Right lobe of liver (tissue), 6 donors: ENCODE measurements at regions not wholly inside any gene's neighbourhood (a gene's known extent, or its start where the extent isn't known, plus 50 kb on each side); places are given as distances from the start of the nearest gene placed in this dataset.
A peak's percentile ranks its signal among the peaks of the same experiment; 100 is the strongest.

ENCODE experiments used
- ATAC-seq, 4 donors: fragments of 200-7000 bp; cut with Tn5 transposase; one replicate each; pipeline ENCODE4 v1.9.1; 2020; ENCODE audit warnings: mild to moderate bottlenecking in 4 of 4, moderate library complexity in 4 of 4
- DNase-seq, 3 donors: peaks; one replicate each; pipeline ENCODE4 v3.0.0-alpha.2; 2020
- H3K27ac ChIP-seq, 3 donors: fragments of 200-600 bp; one replicate each; pipeline ENCODE4 v1.8.0; 2022
- H3K27me3 ChIP-seq, 2 donors: fragments of 200-600 bp; one replicate each; pipeline ENCODE4 v1.8.0; 2022
- H3K36me3 ChIP-seq, 4 donors: fragments of 200-600 bp; sonication (generic) in 1 of 4; one replicate each; pipeline versions ENCODE4 v1.5.1 to v1.8.0; 2017 to 2022; ENCODE audit warnings: control low read depth in 1 of 4
- H3K4me1 ChIP-seq, 4 donors: fragments of 200-600 bp; sonication (generic) in 1 of 4; one replicate each; pipeline versions ENCODE4 v1.5.1 to v1.8.0; 2017 to 2022; ENCODE audit warnings: control low read depth in 1 of 4
- H3K4me3 ChIP-seq, 3 donors: fragments of 200-600 bp; one replicate each; pipeline ENCODE4 v1.8.0; 2022
- H3K9me3 ChIP-seq, 4 donors: fragments of 200-600 bp; sonication (generic) in 1 of 4; one replicate each; pipeline versions ENCODE4 v1.5.1 to v1.8.0; 2017 to 2022; ENCODE audit warnings: control low read depth in 1 of 4
- CTCF ChIP-seq, 4 donors: fragments of 200-600 bp in 3 of 4; fragments of 450-650 bp in 1 of 4; IDR thresholded peaks; one replicate each; pipeline versions ENCODE4 v1.5.1 to v1.8.0; 2016 to 2022; ENCODE audit warnings: antibody characterized with exemption in 4 of 4, mild to moderate bottlenecking in 2 of 4
- POLR2A ChIP-seq: fragments of 450-650 bp; IDR thresholded peaks from one replicate; pipeline ENCODE4 v1.6.1; 2017; ENCODE audit warnings: antibody characterized with exemption, mild to moderate bottlenecking
- WGBS: methylation state at CpG from one replicate; pipeline ENCODE4 v1.1.6; 2018; ENCODE audit warnings: low coverage, low lambda C conversion rate; ENCODE audit not compliant: insufficient coverage; ENCODE audit errors: missing lambda C conversion rate; 5-methylcytosine and 5-hydroxymethylcytosine counted together
- intact Hi-C, 2 donors: fragments of 100-400 bp; cut with DNase I; formaldehyde crosslinking; loops; one replicate each; pipeline versions ENCODE4 v1.11.2 to v1.14.1; 2022
- donor health status: DM: no; HTN: yes; CAD: no.
- donor health status: DM: no; HTN: no; CAD: no.
- donor health status: DM: no; HTN: no; CAD: no.
- donor health status: DM: no; HTN: yes; CAD: no.
- donor health status: DM: no; HTN: yes; CAD: no.

- no peak for TF ChIP-seq POLR2A
- TF ChIP-seq CTCF (IDR thresholded peaks at IDR 0.05), result no peak
- Histone ChIP-seq H3K27ac (no peak overlapping the region), H3K9me3 (no peaks in the 10 kb centered on the region), H3K27me3 (no peaks in the 10 kb centered on the region), H3K4me1 (no peaks in the 10 kb centered on the region), H3K4me3 (no peak overlapping the region), H3K36me3 (no peaks in the 10 kb centered on the region)
- ATAC-seq, result no peak
- intact Hi-C loops, result no loop called here
- WGBS, result 33% methylated on average over 2 of the region's 2 CpGs
- no peak for DNase-seq
These were observed 116.5 kb downstream of the ELAPOR2 start for GRCh38 chr7:86942995-86943394.

- DNase-seq, result no peak
- Histone ChIP-seq H3K4me3 (no peak overlapping the region), H3K9me3 (no peaks in the 10 kb centered on the region), H3K27me3 (no peaks in the 10 kb centered on the region), H3K4me1 (no peaks in the 10 kb centered on the region), H3K36me3 (no peaks in the 10 kb centered on the region), H3K27ac (no peak overlapping the region)
- WGBS, result 79% methylated on average over 2 of the region's 2 CpGs
- no peak for TF ChIP-seq POLR2A
- no peak for TF ChIP-seq CTCF (IDR thresholded peaks at IDR 0.05)
- ATAC-seq, result no peak
- intact Hi-C loops, result no loop called here
These were observed 117.4 kb downstream of the ELAPOR2 start for GRCh38 chr7:86942081-86942480.

GRCh38 chr7:86939197-86939814, 120.1 kb downstream of the ELAPOR2 start:
- intact Hi-C loops, result loop anchor here in 1 of 2 donors (10.0 kb wide), 2 partner anchors 205 to 295 kb away; no protein-coding TSS in a partner anchor
- no peak overlapping the region for H3K4me3 ChIP-seq
- DNase-seq (peak in 1 of 3 donors; percentile 47), ATAC-seq (peak; percentile 86 to 93 (median 88))
- H3K36me3 ChIP-seq, result no peaks in the 10 kb centered on the region
- no peaks in the 10 kb centered on the region for H3K27me3 ChIP-seq
- no peaks in the 10 kb centered on the region for H3K9me3 ChIP-seq
- H3K27ac ChIP-seq, result no peak overlapping the region
- WGBS, result 0% methylated on average over 3 of the region's 3 CpGs
- TF ChIP-seq CTCF (IDR thresholded peaks at IDR 0.05) (peak; percentile 62 to 80 (median 68)), POLR2A (no peak)
- no peaks in the 10 kb centered on the region for H3K4me1 ChIP-seq

GRCh38 chr7:86937363-86937878, 122.0 kb downstream of the ELAPOR2 start:
- Histone ChIP-seq H3K4me1 (no peaks in the 10 kb centered on the region), H3K27me3 (no peaks in the 10 kb centered on the region), H3K9me3 (no peaks in the 10 kb centered on the region), H3K27ac (no peak overlapping the region), H3K4me3 (no peak overlapping the region), H3K36me3 (no peaks in the 10 kb centered on the region)
- ATAC-seq (no peak), DNase-seq (no peak)
- intact Hi-C loops, result loop anchor here in 1 of 2 donors (10.0 kb wide), 2 partner anchors 207 to 297 kb away; no protein-coding TSS in a partner anchor
- 85% methylated on average over 2 of the region's 2 CpGs for WGBS
- TF ChIP-seq CTCF (IDR thresholded peaks at IDR 0.05) (no peak), POLR2A (no peak)
